22Rv1 (cell line): ENCODE measurements at regions not wholly inside any gene's neighbourhood (a gene's known extent, or its start where the extent isn't known, plus 50 kb on each side); places are given as distances from the start of the nearest gene placed in this dataset.
"Not testable (repeated sequence)": the region's sequence is repeated elsewhere in the genome, so short reads cannot be mapped to it uniquely, and the experiment has no call there.

ENCODE experiments used
- H3K27ac ChIP-seq: fragments of 450-650 bp; 2 replicates; pipeline ENCODE4 v1.5.1; 2017
- CTCF ChIP-seq: fragments of 450-650 bp; IDR thresholded peaks from 2 replicates; pipeline ENCODE4 v1.5.1; 2017; ENCODE audit warnings: mild to moderate bottlenecking
- ZFX ChIP-seq: fragments of 450-650 bp; IDR thresholded peaks from 2 replicates; pipeline ENCODE4 v1.6.1; 2017; ENCODE audit warnings: antibody characterized with exemption, borderline replicate concordance

GRCh38 chr17:71585540-71585939, 535.3 kb upstream of the SOX9 start:
- TF ChIP-seq CTCF, result no peak
- TF ChIP-seq ZFX, result no peak
- H3K27ac ChIP-seq, result no peak overlapping the region

- no peak overlapping the region for H3K27ac ChIP-seq
- no peak for TF ChIP-seq ZFX
- TF ChIP-seq CTCF, result no peak
These were observed 528.4 kb upstream of the SOX9 start for GRCh38 chr17:71592431-71592830.

GRCh38 chr17:71593078-71593477, 527.7 kb upstream of the SOX9 start:
- H3K27ac ChIP-seq, result no peak overlapping the region
- TF ChIP-seq CTCF (no peak), ZFX (no peak)

DNA sequence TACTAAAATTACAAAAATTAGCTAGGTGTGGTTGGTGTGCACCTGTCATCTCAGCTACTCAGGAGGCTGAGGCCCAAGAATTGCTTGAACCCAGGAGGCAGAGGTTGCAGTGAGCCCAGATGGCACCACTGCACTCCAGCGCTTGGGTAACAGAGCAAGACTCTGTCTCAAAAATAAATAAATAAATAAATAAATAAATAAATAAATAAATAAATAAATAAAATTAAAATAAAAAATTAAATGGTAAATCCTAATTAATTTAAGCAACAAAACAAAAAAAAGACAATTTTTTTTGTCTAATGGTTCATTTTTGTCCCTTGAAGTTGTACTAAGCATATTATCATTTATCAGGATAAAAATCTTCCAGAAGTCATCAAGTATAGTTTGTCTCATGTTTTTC, 521.2 kb upstream of the SOX9 start:
- not testable (repeated sequence) for H3K27ac ChIP-seq

DNA sequence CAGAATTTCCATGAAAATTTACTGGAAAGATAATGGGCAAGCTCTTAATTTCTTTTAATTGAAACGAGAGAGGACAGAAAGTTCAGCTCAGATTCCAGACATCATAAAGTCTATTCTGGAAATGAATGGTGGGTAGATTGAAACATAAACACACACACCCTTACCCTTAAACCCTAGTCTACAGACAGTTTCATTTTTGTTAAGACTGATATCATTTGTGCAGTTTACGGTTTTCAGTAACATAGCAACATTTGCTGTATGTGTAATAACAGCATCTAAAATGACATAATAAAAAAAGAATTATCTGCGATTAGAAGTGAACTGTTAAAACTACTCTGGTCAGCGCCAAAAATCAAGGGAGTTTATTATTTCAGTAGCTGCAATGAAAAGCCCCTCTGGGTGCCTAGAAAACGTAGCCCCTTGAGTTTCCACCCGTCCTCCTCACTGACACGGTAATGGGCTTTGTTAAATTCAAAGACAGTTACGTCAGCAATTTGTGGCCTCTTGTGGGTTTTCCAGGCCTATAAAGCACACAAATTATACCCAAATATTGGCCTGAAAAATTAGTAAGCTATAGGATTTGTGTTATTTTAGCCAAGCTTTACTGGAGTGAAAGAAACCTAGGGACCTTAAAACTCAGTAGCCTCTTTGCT, 520.6 kb upstream of the SOX9 start:
- H3K27ac ChIP-seq, result no peak overlapping the region
- TF ChIP-seq ZFX (no peak), CTCF (no peak)

DNA sequence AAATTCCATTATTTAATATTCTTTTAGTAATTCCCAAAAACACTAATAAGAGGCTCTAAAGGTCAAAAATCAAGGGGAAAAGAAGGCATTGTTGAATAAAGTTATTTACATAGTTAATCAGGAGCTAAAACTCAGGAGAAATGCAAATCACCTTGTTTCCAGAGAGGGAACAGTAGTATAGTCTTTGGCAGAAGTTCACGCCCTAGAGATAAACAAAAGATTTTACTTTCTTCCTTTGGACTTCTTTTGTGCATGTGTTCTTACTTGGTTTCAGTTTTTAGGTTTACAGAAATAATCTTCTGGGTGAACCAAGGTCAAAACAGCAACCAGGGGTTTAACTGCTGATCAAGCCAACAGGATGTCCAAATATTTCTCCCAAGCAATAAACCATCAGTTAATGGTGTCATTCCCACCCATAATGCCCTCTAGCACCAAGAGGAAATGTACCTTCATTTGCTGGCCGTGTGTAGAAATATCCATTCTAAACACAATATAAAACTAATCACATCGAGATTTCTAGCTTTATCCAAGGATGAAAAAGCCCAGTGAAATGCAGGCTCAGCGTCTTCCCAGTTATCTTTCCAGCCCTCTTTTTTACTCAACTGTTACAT, 518.8 kb upstream of the SOX9 start:
- H3K27ac ChIP-seq, result no peak overlapping the region
- no peak for TF ChIP-seq ZFX
- TF ChIP-seq CTCF, result no peak

- no peak overlapping the region for H3K27ac ChIP-seq
- TF ChIP-seq CTCF (no peak), ZFX (no peak)
These were observed 506.8 kb upstream of the SOX9 start for GRCh38 chr17:71613996-71614395.

DNA sequence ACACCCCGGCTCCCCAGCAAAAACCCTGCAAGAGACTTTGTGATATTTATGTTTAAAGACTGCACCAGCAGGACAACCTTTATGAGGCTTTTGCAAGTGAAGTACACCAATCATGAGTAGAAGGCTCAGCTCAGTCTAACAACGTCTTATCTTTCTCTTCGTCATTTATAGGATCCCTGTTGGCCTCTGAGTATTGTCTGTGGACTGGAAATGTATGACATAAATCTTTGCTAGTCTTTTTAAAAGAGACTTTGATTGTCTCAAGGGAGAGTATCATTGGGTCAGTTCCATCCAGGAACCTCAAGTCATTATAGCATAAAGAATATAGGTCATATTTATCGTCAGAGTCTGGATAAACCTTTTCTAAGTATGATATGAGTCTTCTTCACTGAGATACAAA, 505.0 kb upstream of the SOX9 start:
- no peak overlapping the region for H3K27ac ChIP-seq
- TF ChIP-seq CTCF (no peak), ZFX (no peak)

DNA sequence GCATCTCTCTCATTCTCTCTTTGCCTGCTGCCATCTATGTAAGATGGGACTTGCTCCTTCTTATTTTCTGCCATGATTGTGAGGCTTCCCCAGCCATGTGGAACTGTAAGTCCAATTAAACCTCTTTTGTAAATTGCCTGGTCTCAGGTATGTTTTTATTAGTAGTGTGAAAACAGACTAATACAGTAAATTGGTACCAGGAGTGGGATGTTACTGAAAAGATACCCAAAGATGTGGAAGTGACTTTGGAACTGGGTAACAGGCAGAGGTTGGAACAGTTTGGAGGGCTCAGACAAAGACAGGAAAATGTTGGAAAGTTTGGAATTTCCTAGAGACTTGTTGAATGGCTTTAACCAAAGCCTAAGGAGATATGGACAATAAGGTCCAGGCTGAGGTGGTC, 503.1 kb upstream of the SOX9 start:
- H3K27ac ChIP-seq, result not testable (repeated sequence)
